ENCODE measurements at regions not wholly inside any gene's neighbourhood (a gene's known extent, or its start where the extent isn't known, plus 50 kb on each side); places are given as distances from the start of the nearest gene placed in this dataset.

DNA sequence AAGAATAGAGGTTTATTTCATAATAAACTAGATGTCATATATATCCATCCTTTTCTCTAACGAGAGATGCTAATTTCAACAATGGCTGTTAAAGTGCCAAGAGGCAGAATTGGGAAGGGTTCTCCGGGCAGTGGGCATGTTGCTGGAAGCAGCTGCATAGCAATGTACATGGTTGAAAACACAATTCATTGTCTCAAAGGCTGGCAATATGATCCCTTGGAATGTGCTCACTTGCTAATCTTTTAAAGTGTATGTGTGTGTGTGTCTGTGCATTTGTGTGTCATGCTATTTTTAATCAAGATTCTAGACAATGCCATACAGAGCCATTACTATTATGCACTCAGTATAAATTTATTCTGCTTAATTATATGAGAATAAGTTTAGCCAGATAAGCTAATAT lies 1020.3 kb downstream of the NAALADL2 start:
- no peak for TF ChIP-seq GABPA (IDR thresholded peaks at IDR 0.05; ENCODE audit: low read depth)
- TF ChIP-seq SPI1 (IDR thresholded peaks at IDR 0.05; ENCODE audit: borderline replicate concordance, low read depth): no peak
- TF ChIP-seq, protein P1, sequence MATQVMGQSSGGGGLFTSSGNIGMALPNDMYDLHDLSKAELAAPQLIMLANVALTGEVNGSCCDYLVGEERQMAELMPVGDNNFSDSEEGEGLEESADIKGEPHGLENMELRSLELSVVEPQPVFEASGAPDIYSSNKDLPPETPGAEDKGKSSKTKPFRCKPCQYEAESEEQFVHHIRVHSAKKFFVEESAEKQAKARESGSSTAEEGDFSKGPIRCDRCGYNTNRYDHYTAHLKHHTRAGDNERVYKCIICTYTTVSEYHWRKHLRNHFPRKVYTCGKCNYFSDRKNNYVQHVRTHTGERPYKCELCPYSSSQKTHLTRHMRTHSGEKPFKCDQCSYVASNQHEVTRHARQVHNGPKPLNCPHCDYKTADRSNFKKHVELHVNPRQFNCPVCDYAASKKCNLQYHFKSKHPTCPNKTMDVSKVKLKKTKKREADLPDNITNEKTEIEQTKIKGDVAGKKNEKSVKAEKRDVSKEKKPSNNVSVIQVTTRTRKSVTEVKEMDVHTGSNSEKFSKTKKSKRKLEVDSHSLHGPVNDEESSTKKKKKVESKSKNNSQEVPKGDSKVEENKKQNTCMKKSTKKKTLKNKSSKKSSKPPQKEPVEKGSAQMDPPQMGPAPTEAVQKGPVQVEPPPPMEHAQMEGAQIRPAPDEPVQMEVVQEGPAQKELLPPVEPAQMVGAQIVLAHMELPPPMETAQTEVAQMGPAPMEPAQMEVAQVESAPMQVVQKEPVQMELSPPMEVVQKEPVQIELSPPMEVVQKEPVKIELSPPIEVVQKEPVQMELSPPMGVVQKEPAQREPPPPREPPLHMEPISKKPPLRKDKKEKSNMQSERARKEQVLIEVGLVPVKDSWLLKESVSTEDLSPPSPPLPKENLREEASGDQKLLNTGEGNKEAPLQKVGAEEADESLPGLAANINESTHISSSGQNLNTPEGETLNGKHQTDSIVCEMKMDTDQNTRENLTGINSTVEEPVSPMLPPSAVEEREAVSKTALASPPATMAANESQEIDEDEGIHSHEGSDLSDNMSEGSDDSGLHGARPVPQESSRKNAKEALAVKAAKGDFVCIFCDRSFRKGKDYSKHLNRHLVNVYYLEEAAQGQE (IDR thresholded peaks at IDR 0.05; ENCODE audit: insufficient replicate concordance, low read depth): no peak
- TF ChIP-seq, protein P2, sequence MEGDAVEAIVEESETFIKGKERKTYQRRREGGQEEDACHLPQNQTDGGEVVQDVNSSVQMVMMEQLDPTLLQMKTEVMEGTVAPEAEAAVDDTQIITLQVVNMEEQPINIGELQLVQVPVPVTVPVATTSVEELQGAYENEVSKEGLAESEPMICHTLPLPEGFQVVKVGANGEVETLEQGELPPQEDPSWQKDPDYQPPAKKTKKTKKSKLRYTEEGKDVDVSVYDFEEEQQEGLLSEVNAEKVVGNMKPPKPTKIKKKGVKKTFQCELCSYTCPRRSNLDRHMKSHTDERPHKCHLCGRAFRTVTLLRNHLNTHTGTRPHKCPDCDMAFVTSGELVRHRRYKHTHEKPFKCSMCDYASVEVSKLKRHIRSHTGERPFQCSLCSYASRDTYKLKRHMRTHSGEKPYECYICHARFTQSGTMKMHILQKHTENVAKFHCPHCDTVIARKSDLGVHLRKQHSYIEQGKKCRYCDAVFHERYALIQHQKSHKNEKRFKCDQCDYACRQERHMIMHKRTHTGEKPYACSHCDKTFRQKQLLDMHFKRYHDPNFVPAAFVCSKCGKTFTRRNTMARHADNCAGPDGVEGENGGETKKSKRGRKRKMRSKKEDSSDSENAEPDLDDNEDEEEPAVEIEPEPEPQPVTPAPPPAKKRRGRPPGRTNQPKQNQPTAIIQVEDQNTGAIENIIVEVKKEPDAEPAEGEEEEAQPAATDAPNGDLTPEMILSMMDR (IDR thresholded peaks at IDR 0.05; ENCODE audit: insufficient read depth, low read length): no peak
- TF ChIP-seq POLR2AphosphoS5 (IDR thresholded peaks at IDR 0.05; ENCODE audit: low read depth): no peak
- DNase-seq (ENCODE audit: low read depth in 1 of 2, low spot score in 1 of 2): no peak
- H3K4me3 ChIP-seq (replicated peaks; ENCODE audit: insufficient read depth, low read length): no peak overlapping the region
- no peak overlapping the region for H3K27ac ChIP-seq (replicated peaks)
- H3K27me3 ChIP-seq (ENCODE audit: insufficient read depth, poor library complexity, severe bottlenecking): no peaks in the 10 kb centered on the region

DNA sequence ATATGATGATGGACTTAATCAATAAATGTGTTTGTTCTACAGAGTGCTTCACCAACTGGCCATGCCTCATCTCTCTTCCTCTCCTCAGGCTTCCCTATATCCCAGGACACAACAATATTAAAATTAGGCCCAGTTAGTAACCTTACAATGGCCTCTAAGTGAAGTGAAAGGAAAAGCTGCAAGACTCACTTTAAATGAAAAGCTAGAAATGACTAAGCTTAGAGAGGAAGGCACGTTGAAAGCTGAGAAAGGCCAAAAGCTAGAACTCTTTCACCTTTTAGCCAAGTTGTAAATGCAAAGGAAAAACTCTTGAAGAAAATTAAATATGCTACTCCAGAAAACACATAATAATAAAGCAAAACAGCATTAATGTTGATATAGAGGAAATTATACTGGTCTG lies 1010.3 kb downstream of the NAALADL2 start:
- TF ChIP-seq, protein P1 (IDR thresholded peaks at IDR 0.05; ENCODE audit: insufficient replicate concordance, low read depth): no peak
- TF ChIP-seq POLR2AphosphoS5 (IDR thresholded peaks at IDR 0.05; ENCODE audit: low read depth) (no peak), GABPA (IDR thresholded peaks at IDR 0.05; ENCODE audit: low read depth) (no peak)

DNA sequence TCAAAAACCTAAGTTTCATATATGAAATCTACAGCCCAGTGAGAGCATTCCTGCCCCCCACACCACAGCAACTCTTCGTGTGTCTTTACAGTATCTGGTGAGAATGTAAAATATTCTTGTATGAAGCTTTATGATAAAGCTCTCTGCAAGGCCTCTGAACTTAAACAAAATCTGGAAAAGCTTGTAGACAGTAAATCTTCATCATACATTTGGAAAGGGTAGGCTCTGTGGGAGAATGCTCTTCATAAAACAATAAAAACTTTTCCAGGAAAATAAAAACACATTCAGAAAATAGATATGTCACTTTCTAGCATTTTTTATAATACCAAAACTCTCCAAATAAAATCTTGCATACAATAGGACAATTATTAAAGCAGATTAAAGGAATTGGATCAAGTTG lies 1009.5 kb downstream of the NAALADL2 start:
- TF ChIP-seq, protein P1 (IDR thresholded peaks at IDR 0.05; ENCODE audit: insufficient replicate concordance, low read depth): no peak
- TF ChIP-seq POLR2AphosphoS5 (IDR thresholded peaks at IDR 0.05; ENCODE audit: low read depth): no peak
- TF ChIP-seq, protein P2 (IDR thresholded peaks at IDR 0.05; ENCODE audit: insufficient read depth, low read length): no peak
- TF ChIP-seq SPI1 (IDR thresholded peaks at IDR 0.05; ENCODE audit: borderline replicate concordance, low read depth): no peak
- no peak for TF ChIP-seq GABPA (IDR thresholded peaks at IDR 0.05; ENCODE audit: low read depth)
- H3K27me3 ChIP-seq (ENCODE audit: insufficient read depth, poor library complexity, severe bottlenecking): no peaks in the 10 kb centered on the region
- no peak overlapping the region for H3K27ac ChIP-seq (replicated peaks)
- H3K4me3 ChIP-seq (replicated peaks; ENCODE audit: insufficient read depth, low read length): no peak overlapping the region
- DNase-seq (ENCODE audit: low read depth in 1 of 2, low spot score in 1 of 2): no peak

More for the DNA sequence above, 1010.3 kb downstream of the NAALADL2 start:
- no peak overlapping the region for H3K27ac ChIP-seq (replicated peaks)
- no peak overlapping the region for H3K4me3 ChIP-seq (replicated peaks; ENCODE audit: insufficient read depth, low read length)
- DNase-seq (ENCODE audit: low read depth in 1 of 2, low spot score in 1 of 2): no peak
- no peaks in the 10 kb centered on the region for H3K27me3 ChIP-seq (ENCODE audit: insufficient read depth, poor library complexity, severe bottlenecking)
